ENCODE measurements at regions not wholly inside any gene's neighbourhood (a gene's known extent, or its start where the extent isn't known, plus 50 kb on each side); places are given as distances from the start of the nearest gene placed in this dataset.

GRCh38 chr1:98556521-98557158 lies 104.9 kb upstream of the SNX7 start:
- no peak for TF ChIP-seq CTCF (IDR thresholded peaks at IDR 0.05; ENCODE audit: poor library complexity, severe bottlenecking)
- no peak for TF ChIP-seq EZH2 (IDR thresholded peaks at IDR 0.05; ENCODE audit: borderline replicate concordance, insufficient read depth, low read length, poor library complexity, severe bottlenecking)
- TF ChIP-seq TAF1 (IDR thresholded peaks at IDR 0.05; ENCODE audit: low read depth): no peak
